GM12892 (cell line): ENCODE measurements at regions not wholly inside any gene's neighbourhood (a gene's known extent, or its start where the extent isn't known, plus 50 kb on each side); places are given as distances from the start of the nearest gene placed in this dataset.
A peak's percentile ranks its signal among the peaks of the same experiment; 100 is the strongest.

Experiments
- DNase-seq: peaks from one replicate; pipeline ENCODE4 v3.0.0; 2011; ENCODE audit not compliant: insufficient read length
- FAIRE-seq: peaks from 2 replicates; lab custom pipeline; 2011; peaks lifted over from hg19 to GRCh38; lab: Jason Lieb, UNC
- POLR2A ChIP-seq: IDR thresholded peaks from 2 replicates; pipeline ENCODE4 v1.6.1; 2011; ENCODE audit warnings: low read depth, low read length, control low read depth
- POLR2AphosphoS5 ChIP-seq: IDR thresholded peaks from 2 replicates; pipeline ENCODE4 v1.6.1; 2011; ENCODE audit warnings: low read depth, low read length, control low read depth
- TAF1 ChIP-seq: IDR thresholded peaks from 2 replicates; pipeline ENCODE4 v1.6.1; 2011; ENCODE audit warnings: low read depth, mild to moderate bottlenecking, control low read depth, low read length, borderline replicate concordance

GRCh38 chr18:53797998-53798495 lies 426.4 kb downstream of the MBD2 start:
- DNase-seq (no peak), FAIRE-seq (no peak)
- TF ChIP-seq TAF1, result no peak
- TF ChIP-seq POLR2AphosphoS5, result no peak
- TF ChIP-seq POLR2A, result no peak

DNA sequence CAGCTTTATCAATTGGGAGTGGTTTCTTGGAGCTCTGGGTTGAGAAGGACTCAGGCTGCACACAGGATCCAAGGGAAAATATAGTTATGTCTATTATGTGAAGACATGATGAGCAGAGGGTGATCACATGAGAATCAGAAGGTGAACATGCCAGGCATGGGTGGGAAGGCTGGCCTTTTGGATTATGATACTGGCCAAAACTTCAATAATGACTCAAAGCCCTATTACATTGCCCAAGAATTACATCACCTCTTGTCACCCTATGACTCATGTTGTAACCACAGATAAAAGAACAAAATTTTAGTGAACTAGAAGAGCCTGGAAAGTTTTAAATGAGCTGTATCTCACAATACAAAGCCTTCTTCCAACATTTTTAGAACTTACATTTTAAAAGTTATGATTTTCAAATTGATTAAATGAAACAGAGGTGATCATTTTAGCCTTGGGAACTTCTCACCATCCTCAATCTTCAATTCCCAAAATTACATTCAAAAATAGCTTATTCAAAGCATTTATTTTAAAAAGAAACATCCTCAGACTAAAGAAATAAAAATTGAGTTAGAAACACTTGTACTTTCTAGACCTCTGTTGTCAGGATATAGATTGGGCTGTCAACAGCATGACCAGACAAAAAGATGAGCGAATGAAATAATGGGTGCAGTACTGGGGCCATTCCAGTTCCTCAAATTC lies 428.3 kb downstream of the MBD2 start:
- peak; percentile 46 for FAIRE-seq
- no peak for DNase-seq
- no peak for TF ChIP-seq POLR2A
- no peak for TF ChIP-seq TAF1
- no peak for TF ChIP-seq POLR2AphosphoS5

- DNase-seq, result no peak
- no peak for TF ChIP-seq TAF1
- no peak for TF ChIP-seq POLR2AphosphoS5
- no peak for TF ChIP-seq POLR2A
- FAIRE-seq, result no peak
Measured at GRCh38 chr18:53795610-53796009, 428.9 kb downstream of the MBD2 start.

GRCh38 chr18:53795061-53795460 lies 429.4 kb downstream of the MBD2 start:
- FAIRE-seq (no peak), DNase-seq (no peak)
- TF ChIP-seq TAF1, result no peak
- TF ChIP-seq POLR2A, result no peak
- no peak for TF ChIP-seq POLR2AphosphoS5

GRCh38 chr18:53792762-53793161 lies 431.7 kb downstream of the MBD2 start:
- FAIRE-seq (no peak), DNase-seq (no peak)
- TF ChIP-seq TAF1 (no peak), POLR2A (no peak), POLR2AphosphoS5 (no peak)

DNA sequence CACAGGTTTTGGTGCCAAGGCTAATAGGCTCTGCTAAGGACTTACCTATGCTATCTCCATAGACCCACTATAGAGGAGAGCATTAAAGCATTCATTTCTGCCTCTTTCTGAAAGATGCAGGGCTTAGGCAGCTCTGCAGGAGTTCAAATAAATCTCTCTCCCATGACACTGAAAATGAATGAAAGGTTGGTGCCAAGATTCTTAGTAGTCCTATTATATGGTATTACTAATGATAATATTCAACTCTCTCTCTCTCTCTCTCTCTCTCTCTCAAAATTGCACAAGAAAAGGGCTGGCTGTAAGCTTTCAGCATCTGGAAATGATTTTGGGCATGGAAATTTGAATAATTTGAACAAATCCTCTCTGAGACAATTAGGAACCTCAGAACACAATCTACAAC lies 433.7 kb downstream of the MBD2 start:
- no peak for DNase-seq
- TF ChIP-seq TAF1 (no peak), POLR2A (no peak), POLR2AphosphoS5 (no peak)
- no peak for FAIRE-seq

- DNase-seq, result no peak
- TF ChIP-seq TAF1 (no peak), POLR2AphosphoS5 (no peak), POLR2A (no peak)
- FAIRE-seq, result no peak
Measured at GRCh38 chr18:53789376-53790247, 434.9 kb downstream of the MBD2 start.

DNA sequence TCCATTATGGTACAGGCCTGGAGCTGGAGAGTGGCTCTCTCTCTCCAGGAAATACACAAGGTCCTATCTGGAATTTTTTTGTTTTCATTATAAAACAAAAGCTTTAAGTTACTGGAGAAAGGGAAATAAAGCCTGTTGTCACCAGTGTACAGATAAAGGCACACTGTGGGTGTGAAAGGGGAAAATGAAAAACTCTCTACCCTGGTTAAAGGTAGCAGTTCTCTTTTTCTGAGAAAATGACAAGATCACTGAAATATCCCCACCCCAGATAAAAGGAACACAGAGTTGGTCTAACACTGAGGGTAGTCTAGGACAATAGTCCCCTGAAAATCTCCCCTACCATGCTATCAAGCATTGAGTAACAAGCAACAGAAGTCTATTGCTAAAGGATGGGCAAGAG lies 438.7 kb downstream of the MBD2 start:
- DNase-seq, result no peak
- TF ChIP-seq TAF1 (no peak), POLR2AphosphoS5 (no peak)
- FAIRE-seq, result no peak

- DNase-seq, result no peak
Measured at GRCh38 chr18:53784253-53784652, 440.2 kb downstream of the MBD2 start.

DNA sequence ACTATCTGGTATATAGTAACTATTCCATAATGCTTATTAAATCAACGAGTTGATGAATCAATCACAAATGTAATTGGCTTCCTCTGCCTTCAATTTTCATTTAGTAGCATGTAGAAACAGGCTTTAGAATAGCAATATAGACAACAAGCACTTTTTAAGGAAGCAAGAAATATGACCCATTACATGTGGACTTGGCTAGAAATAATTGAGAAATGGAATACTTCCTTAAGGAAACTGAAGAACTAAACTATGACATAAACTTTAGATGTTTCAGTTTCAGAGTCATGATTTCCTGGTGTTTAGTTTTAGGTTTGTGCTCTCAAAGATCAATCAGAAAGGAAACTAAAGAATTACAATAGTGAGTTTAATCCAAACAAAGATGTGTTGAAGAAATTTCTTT lies 443.8 kb downstream of the MBD2 start:
- DNase-seq (no peak), FAIRE-seq (no peak)
- TF ChIP-seq POLR2A (no peak), POLR2AphosphoS5 (no peak), TAF1 (no peak)

More at GRCh38 chr18:53784253-53784652, 440.2 kb downstream of the MBD2 start:
- FAIRE-seq, result no peak
- TF ChIP-seq TAF1 (no peak), POLR2AphosphoS5 (no peak), POLR2A (no peak)

- FAIRE-seq, result no peak
- TF ChIP-seq TAF1 (no peak), POLR2A (no peak), POLR2AphosphoS5 (no peak)
- no peak for DNase-seq
Measured at GRCh38 chr18:53772293-53772692, 452.2 kb downstream of the MBD2 start.

DNA sequence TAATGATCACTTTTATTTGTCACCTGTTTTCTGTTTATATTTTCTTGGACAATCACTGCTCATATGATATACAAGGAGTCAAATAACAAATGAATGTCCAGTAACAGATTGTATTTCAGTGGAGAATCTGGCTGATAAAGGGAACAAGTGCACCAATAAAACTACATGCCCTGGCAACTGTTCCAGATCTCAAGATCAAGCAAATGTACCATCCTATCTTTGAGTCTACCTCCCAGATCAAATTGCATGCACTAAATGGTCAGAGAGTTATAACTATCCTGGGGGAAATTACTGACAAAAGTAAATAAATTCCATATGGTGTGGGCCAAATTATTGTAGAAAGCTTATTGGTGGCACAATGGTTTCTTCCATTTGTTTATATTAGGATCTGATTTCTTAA lies 452.8 kb downstream of the MBD2 start:
- DNase-seq, result no peak
- FAIRE-seq, result no peak
- TF ChIP-seq POLR2A (no peak), TAF1 (no peak), POLR2AphosphoS5 (no peak)
